WTC11 (cell line): ENCODE measurements at regions not wholly inside any gene's neighbourhood (a gene's known extent, or its start where the extent isn't known, plus 50 kb on each side); places are given as distances from the start of the nearest gene placed in this dataset.

Experiments
- ATAC-seq: fragments of 200-7000 bp; cut with Tn5 transposase; 2 replicates; pipeline ENCODE4 v1.10.0; 2021; ENCODE audit warnings: mild to moderate bottlenecking, moderate library complexity
- CTCF ChIA-PET: fragments of 300-600 bp; sonication (Branson Sonifier 250); formaldehyde crosslinking; loops from one replicate; lab custom pipeline; 2021; ENCODE audit warnings: antibody characterized with exemption; lab: Charles Lee
- POLR2A ChIA-PET: fragments of 350-600 bp; sonication (Branson Sonifier 250); formaldehyde crosslinking; loops from one replicate; lab custom pipeline; 2021; ENCODE audit warnings: antibody characterized with exemption; lab: Charles Lee
- DNase-seq: peaks from one replicate; pipeline ENCODE4 v3.0.0; 2021; ENCODE audit warnings: low spot score
- H3K27ac Mint-ChIP-seq: 2 replicates; pipeline ENCODE4 v1.8.0; 2021; ENCODE audit warnings: mixed read lengths
- H3K27me3 Mint-ChIP-seq: 2 replicates; pipeline ENCODE4 v1.8.0; 2021; ENCODE audit warnings: low read depth, mild to moderate bottlenecking, moderate library complexity, mixed read lengths
- H3K36me3 Mint-ChIP-seq: 2 replicates; pipeline ENCODE4 v1.8.0; 2021; ENCODE audit warnings: mixed read lengths
- H3K4me1 Mint-ChIP-seq: 2 replicates; pipeline ENCODE4 v1.8.0; 2022; ENCODE audit warnings: mixed read lengths
- H3K4me3 Mint-ChIP-seq: 2 replicates; pipeline ENCODE4 v1.8.0; 2021; ENCODE audit warnings: mild to moderate bottlenecking, moderate library complexity, mixed read lengths
- H3K9me3 Mint-ChIP-seq: 2 replicates; pipeline ENCODE4 v1.8.0; 2021; ENCODE audit warnings: mixed read lengths
- JUN ChIP-seq: sonication (generic); formaldehyde crosslinking; IDR thresholded peaks from 2 replicates; pipeline ENCODE4 v1.8.0; 2023; ENCODE audit warnings: mild to moderate bottlenecking, missing genetic modification reagents
- KAT7 ChIP-seq: sonication (generic); formaldehyde crosslinking; IDR thresholded peaks from 2 replicates; pipeline ENCODE4 v1.8.1; 2023; ENCODE audit warnings: missing genetic modification reagents, mild to moderate bottlenecking, borderline replicate concordance
- PRRX2 ChIP-seq: fragments of 250-450 bp; sonication (Bioruptor Pico); IDR thresholded peaks from 2 replicates; pipeline ENCODE4 v1.8.0; 2021; ENCODE audit warnings: mild to moderate bottlenecking
- ZBTB21 ChIP-seq: sonication (generic); formaldehyde crosslinking; IDR thresholded peaks from 2 replicates; pipeline ENCODE4 v1.8.1; 2023; ENCODE audit warnings: mild to moderate bottlenecking, missing genetic modification reagents, borderline replicate concordance
- ZNF138 ChIP-seq: sonication (generic); formaldehyde crosslinking; conservative IDR thresholded peaks from 2 replicates; pipeline ENCODE4 v1.8.1; 2022; ENCODE audit warnings: mild to moderate bottlenecking, moderate library complexity, missing genetic modification reagents
- TF ChIP-seq, protein P1 (sequence below): sonication (generic); formaldehyde crosslinking; IDR thresholded peaks from 2 replicates; pipeline ENCODE4 v1.8.1; 2023; ENCODE audit warnings: mild to moderate bottlenecking, missing genetic modification reagents, borderline replicate concordance
- TF ChIP-seq, protein P2 (sequence below): sonication (generic); formaldehyde crosslinking; IDR thresholded peaks from 2 replicates; pipeline ENCODE4 v1.8.0; 2022; ENCODE audit warnings: mild to moderate bottlenecking, missing genetic modification reagents
- TF ChIP-seq, protein P3 (sequence below): sonication (generic); formaldehyde crosslinking; IDR thresholded peaks from 2 replicates; pipeline ENCODE4 v1.8.1; 2022; ENCODE audit warnings: low read depth, missing genetic modification reagents, borderline replicate concordance
- TF ChIP-seq, protein P4 (sequence below): sonication (generic); formaldehyde crosslinking; IDR thresholded peaks from 2 replicates; pipeline ENCODE4 v1.8.0; 2022; ENCODE audit warnings: missing genetic modification reagents
- TF ChIP-seq, protein P5 (sequence below): sonication (generic); formaldehyde crosslinking; IDR thresholded peaks from 2 replicates; pipeline ENCODE4 v1.8.0; 2022; ENCODE audit warnings: mild to moderate bottlenecking, missing genetic modification reagents
- TF ChIP-seq, protein P6 (sequence below): sonication (generic); formaldehyde crosslinking; IDR thresholded peaks from 2 replicates; pipeline ENCODE4 v1.8.1; 2022; ENCODE audit warnings: low read depth, mild to moderate bottlenecking, moderate library complexity, missing genetic modification reagents, borderline replicate concordance

DNA sequence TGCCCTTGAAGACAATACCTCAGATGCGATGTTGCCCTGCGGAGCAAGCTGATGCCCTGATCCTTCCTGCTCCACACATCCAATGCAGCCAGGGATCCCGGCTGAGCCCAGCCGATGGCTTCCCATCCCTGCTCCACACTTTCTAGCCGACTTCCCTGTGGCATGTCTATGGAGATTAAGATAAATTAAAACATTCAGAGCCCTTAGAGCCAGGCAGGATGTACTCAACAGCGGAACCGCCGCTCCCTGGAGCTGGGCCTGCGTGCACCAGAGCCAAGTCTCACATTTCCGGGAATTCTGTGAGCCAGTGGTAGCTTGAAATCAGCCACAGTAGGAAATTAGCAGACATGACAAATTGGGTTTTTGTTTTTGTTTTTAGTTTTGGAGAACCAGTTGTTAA lies 620.6 kb downstream of the GALR1 start:
- Mint-ChIP-seq H3K36me3 (peaks cover 34% of the 10 kb centered on the region), H3K4me3 (no peak overlapping the region), H3K4me1 (no peaks in the 10 kb centered on the region), H3K9me3 (peaks cover 51% of the 10 kb centered on the region), H3K27me3 (no peaks in the 10 kb centered on the region; the same call in 1 of the 2 replicates), H3K27ac (no peak overlapping the region)
- TF ChIP-seq PRRX2 (CRISPR knock-in tag) = no peak
- TF ChIP-seq, protein P1, sequence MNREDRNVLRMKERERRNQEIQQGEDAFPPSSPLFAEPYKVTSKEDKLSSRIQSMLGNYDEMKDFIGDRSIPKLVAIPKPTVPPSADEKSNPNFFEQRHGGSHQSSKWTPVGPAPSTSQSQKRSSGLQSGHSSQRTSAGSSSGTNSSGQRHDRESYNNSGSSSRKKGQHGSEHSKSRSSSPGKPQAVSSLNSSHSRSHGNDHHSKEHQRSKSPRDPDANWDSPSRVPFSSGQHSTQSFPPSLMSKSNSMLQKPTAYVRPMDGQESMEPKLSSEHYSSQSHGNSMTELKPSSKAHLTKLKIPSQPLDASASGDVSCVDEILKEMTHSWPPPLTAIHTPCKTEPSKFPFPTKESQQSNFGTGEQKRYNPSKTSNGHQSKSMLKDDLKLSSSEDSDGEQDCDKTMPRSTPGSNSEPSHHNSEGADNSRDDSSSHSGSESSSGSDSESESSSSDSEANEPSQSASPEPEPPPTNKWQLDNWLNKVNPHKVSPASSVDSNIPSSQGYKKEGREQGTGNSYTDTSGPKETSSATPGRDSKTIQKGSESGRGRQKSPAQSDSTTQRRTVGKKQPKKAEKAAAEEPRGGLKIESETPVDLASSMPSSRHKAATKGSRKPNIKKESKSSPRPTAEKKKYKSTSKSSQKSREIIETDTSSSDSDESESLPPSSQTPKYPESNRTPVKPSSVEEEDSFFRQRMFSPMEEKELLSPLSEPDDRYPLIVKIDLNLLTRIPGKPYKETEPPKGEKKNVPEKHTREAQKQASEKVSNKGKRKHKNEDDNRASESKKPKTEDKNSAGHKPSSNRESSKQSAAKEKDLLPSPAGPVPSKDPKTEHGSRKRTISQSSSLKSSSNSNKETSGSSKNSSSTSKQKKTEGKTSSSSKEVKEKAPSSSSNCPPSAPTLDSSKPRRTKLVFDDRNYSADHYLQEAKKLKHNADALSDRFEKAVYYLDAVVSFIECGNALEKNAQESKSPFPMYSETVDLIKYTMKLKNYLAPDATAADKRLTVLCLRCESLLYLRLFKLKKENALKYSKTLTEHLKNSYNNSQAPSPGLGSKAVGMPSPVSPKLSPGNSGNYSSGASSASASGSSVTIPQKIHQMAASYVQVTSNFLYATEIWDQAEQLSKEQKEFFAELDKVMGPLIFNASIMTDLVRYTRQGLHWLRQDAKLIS = no peak
- TF ChIP-seq, protein P2, sequence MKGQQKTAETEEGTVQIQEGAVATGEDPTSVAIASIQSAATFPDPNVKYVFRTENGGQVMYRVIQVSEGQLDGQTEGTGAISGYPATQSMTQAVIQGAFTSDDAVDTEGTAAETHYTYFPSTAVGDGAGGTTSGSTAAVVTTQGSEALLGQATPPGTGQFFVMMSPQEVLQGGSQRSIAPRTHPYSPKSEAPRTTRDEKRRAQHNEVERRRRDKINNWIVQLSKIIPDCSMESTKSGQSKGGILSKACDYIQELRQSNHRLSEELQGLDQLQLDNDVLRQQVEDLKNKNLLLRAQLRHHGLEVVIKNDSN (CRISPR knock-in tag) = no peak
- TF ChIP-seq, protein P3, sequence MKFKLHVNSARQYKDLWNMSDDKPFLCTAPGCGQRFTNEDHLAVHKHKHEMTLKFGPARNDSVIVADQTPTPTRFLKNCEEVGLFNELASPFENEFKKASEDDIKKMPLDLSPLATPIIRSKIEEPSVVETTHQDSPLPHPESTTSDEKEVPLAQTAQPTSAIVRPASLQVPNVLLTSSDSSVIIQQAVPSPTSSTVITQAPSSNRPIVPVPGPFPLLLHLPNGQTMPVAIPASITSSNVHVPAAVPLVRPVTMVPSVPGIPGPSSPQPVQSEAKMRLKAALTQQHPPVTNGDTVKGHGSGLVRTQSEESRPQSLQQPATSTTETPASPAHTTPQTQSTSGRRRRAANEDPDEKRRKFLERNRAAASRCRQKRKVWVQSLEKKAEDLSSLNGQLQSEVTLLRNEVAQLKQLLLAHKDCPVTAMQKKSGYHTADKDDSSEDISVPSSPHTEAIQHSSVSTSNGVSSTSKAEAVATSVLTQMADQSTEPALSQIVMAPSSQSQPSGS = no peak
- TF ChIP-seq, protein P4, sequence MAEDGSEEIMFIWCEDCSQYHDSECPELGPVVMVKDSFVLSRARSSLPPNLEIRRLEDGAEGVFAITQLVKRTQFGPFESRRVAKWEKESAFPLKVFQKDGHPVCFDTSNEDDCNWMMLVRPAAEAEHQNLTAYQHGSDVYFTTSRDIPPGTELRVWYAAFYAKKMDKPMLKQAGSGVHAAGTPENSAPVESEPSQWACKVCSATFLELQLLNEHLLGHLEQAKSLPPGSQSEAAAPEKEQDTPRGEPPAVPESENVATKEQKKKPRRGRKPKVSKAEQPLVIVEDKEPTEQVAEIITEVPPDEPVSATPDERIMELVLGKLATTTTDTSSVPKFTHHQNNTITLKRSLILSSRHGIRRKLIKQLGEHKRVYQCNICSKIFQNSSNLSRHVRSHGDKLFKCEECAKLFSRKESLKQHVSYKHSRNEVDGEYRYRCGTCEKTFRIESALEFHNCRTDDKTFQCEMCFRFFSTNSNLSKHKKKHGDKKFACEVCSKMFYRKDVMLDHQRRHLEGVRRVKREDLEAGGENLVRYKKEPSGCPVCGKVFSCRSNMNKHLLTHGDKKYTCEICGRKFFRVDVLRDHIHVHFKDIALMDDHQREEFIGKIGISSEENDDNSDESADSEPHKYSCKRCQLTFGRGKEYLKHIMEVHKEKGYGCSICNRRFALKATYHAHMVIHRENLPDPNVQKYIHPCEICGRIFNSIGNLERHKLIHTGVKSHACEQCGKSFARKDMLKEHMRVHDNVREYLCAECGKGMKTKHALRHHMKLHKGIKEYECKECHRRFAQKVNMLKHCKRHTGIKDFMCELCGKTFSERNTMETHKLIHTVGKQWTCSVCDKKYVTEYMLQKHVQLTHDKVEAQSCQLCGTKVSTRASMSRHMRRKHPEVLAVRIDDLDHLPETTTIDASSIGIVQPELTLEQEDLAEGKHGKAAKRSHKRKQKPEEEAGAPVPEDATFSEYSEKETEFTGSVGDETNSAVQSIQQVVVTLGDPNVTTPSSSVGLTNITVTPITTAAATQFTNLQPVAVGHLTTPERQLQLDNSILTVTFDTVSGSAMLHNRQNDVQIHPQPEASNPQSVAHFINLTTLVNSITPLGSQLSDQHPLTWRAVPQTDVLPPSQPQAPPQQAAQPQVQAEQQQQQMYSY = peak; percentile 62
- ATAC-seq (no peak), DNase-seq (no peak)
- ChIA-PET POLR2A (no interaction called here), CTCF (no interaction called here)

DNA sequence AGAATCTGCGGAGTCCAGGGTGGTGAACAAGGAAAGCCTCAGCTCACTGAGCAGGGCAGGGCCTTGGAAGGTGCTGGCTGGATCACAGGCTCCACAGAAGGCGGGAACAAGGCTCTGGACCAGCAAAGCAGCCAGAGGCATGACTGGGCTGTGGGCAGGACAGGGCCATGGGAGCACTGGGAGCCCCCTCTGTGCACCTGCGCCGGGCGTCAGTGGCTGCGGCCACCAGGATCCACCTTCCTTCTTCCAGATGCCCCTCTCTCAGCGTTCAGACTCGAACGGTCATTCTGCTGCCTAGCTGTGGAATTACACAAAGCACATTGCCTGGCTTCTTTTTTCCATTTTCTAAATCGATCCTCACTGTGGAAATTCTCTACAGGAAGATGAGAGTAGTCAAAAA lies 621.2 kb downstream of the GALR1 start:
- Mint-ChIP-seq H3K4me3 (no peak overlapping the region), H3K27me3 (no peaks in the 10 kb centered on the region; the same call in 1 of the 2 replicates)
- no peak for TF ChIP-seq ZNF138 (CRISPR knock-in tag)
- TF ChIP-seq ZBTB21 (CRISPR knock-in tag) = no peak
- TF ChIP-seq, protein P5, sequence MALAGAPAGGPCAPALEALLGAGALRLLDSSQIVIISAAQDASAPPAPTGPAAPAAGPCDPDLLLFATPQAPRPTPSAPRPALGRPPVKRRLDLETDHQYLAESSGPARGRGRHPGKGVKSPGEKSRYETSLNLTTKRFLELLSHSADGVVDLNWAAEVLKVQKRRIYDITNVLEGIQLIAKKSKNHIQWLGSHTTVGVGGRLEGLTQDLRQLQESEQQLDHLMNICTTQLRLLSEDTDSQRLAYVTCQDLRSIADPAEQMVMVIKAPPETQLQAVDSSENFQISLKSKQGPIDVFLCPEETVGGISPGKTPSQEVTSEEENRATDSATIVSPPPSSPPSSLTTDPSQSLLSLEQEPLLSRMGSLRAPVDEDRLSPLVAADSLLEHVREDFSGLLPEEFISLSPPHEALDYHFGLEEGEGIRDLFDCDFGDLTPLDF (CRISPR knock-in tag) = no peak
- TF ChIP-seq JUN (CRISPR knock-in tag) = no peak
- TF ChIP-seq, protein P6, sequence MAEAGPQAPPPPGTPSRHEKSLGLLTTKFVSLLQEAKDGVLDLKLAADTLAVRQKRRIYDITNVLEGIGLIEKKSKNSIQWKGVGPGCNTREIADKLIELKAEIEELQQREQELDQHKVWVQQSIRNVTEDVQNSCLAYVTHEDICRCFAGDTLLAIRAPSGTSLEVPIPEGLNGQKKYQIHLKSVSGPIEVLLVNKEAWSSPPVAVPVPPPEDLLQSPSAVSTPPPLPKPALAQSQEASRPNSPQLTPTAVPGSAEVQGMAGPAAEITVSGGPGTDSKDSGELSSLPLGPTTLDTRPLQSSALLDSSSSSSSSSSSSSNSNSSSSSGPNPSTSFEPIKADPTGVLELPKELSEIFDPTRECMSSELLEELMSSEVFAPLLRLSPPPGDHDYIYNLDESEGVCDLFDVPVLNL = no peak
- TF ChIP-seq KAT7 = no peak
- TF ChIP-seq, all 79 proteins: peak for 0
- Mint-ChIP-seq H3K36me3 (peaks cover 34% of the 10 kb centered on the region), H3K9me3 (peaks cover 54% of the 10 kb centered on the region), H3K4me1 (no peaks in the 10 kb centered on the region), H3K27ac (no peak overlapping the region)
- ATAC-seq = no peak
- ChIA-PET CTCF (no interaction called here), POLR2A (no interaction called here)
- no peak for DNase-seq
